OCI-LY3 (cell line): ENCODE measurements at regions not wholly inside any gene's neighbourhood (a gene's known extent, or its start where the extent isn't known, plus 50 kb on each side); places are given as distances from the start of the nearest gene placed in this dataset.

Experiments used
- CTCF ChIP-seq: fragments of 200-600, 300-600 bp; sonication (generic); IDR thresholded peaks from 2 replicates; pipeline ENCODE4 v1.5.1; 2014; ENCODE audit warnings: antibody characterized with exemption, low read length, low read depth
- EZH2phosphoT487 ChIP-seq: fragments of 200-600 bp; shearing (Covaris generic); IDR thresholded peaks from 2 replicates; pipeline ENCODE4 v1.6.1; 2018; ENCODE audit warnings: antibody characterized with exemption, mixed run types, low read depth

- TF ChIP-seq EZH2phosphoT487: no peak
- TF ChIP-seq CTCF: no peak
Observed at GRCh38 chr10:90041585-90041984, 340.2 kb downstream of the KIF20B start.
